Upper lobe of left lung (tissue), 6 donors: ENCODE measurements at regions not wholly inside any gene's neighbourhood (a gene's known extent, or its start where the extent isn't known, plus 50 kb on each side); places are given as distances from the start of the nearest gene placed in this dataset.
A peak's percentile ranks its signal among the peaks of the same experiment; 100 is the strongest.

Source experiments
- ATAC-seq, 2 donors: fragments of 200-7000 bp; cut with Tn5 transposase; one replicate each; pipeline ENCODE4 v1.9.1; 2022; ENCODE audit warnings: mild to moderate bottlenecking in 2 of 2, moderate library complexity in 2 of 2; ENCODE audit not compliant: low FRiP score in 2 of 2
- DNase-seq, 2 donors: peaks; one replicate each; pipeline ENCODE4 v3.0.0-alpha.2; 2019 to 2020
- H3K27ac ChIP-seq, 4 donors: fragments of 200-600 bp; sonication (generic); one replicate each; pipeline ENCODE4 v1.5.1; 2016 to 2019
- H3K27me3 ChIP-seq, 4 donors: fragments of 200-600 bp; sonication (generic); one replicate each; pipeline ENCODE4 v1.5.1; 2017 to 2019
- H3K36me3 ChIP-seq, 4 donors: fragments of 200-600 bp; sonication (generic); one replicate each; pipeline ENCODE4 v1.5.1; 2016 to 2019
- H3K4me1 ChIP-seq, 4 donors: fragments of 200-600 bp; sonication (generic); one replicate each; pipeline ENCODE4 v1.5.1; 2018 to 2019
- H3K4me3 ChIP-seq, 4 donors: fragments of 200-600 bp; sonication (generic); one replicate each; pipeline ENCODE4 v1.5.1; 2017 to 2019; ENCODE audit warnings: mild to moderate bottlenecking in 2 of 4, moderate library complexity in 1 of 4
- H3K9me3 ChIP-seq, 4 donors: fragments of 200-600 bp; sonication (generic); one replicate each; pipeline ENCODE4 v1.5.1; 2018 to 2019
- CTCF ChIP-seq, 6 experiments: fragments of 450-650 bp in 4 of 6; fragments of 200-600 bp in 2 of 6; sonication (generic) in 2 of 6; IDR thresholded peaks; one replicate each; pipeline ENCODE4 v1.5.1; 2016 to 2019; ENCODE audit warnings: antibody characterized with exemption in 6 of 6
- EP300 ChIP-seq, 4 donors: sonication (generic); formaldehyde crosslinking; IDR thresholded peaks; one replicate each; pipeline ENCODE4 v1.5.1; 2017; ENCODE audit warnings: antibody characterized with exemption in 4 of 4, control low read depth in 2 of 4
- POLR2A ChIP-seq, 4 donors: fragments of 450-650 bp; IDR thresholded peaks; one replicate each; pipeline ENCODE4 v1.5.1; 2016 to 2017; ENCODE audit warnings: antibody characterized with exemption in 4 of 4, mild to moderate bottlenecking in 2 of 4
- POLR2AphosphoS5 ChIP-seq, 2 donors: sonication (generic); formaldehyde crosslinking; IDR thresholded peaks; one replicate each; pipeline ENCODE4 v1.5.1; 2017; ENCODE audit warnings: antibody characterized with exemption in 2 of 2
- WGBS, 2 donors: methylation state at CpG; one replicate each; pipeline ENCODE4 v1.1.5; 2017 to 2018; 5-methylcytosine and 5-hydroxymethylcytosine counted together
- donor health status: DM: no; HTN: no; CAD: no; lungs with moderate emphysema.
- donor health status: DM: no; HTN: yes; CAD: no; lungs with severe emphysema.

- ATAC-seq (no peak), DNase-seq (peak in 1 of 2 donors; percentile 17)
- no peaks in the 10 kb centered on the region for H3K27me3 ChIP-seq
- no peak overlapping the region for H3K4me3 ChIP-seq
- no peak overlapping the region for H3K27ac ChIP-seq
- no peaks in the 10 kb centered on the region for H3K9me3 ChIP-seq
- 90 to 95% methylated on average over 6 of the region's 6 CpGs for WGBS, 2 donors
- no peaks in the 10 kb centered on the region for H3K4me1 ChIP-seq
- no peaks in the 10 kb centered on the region for H3K36me3 ChIP-seq
- TF ChIP-seq POLR2AphosphoS5 (IDR thresholded peaks at IDR 0.05) (no peak), CTCF (IDR thresholded peaks at IDR 0.05) (no peak), EP300 (IDR thresholded peaks at IDR 0.05) (no peak), POLR2A (IDR thresholded peaks at IDR 0.05) (no peak)
Observed at GRCh38 chr22:47327241-47327640, 564.8 kb downstream of the TBC1D22A start.

- Histone ChIP-seq H3K4me3 (no peak overlapping the region), H3K9me3 (peaks cover 0 to 12% (median 10%) of the 10 kb centered on the region in 4 donors), H3K4me1 (no peaks in the 10 kb centered on the region), H3K27ac (no peak overlapping the region), H3K27me3 (no peaks in the 10 kb centered on the region), H3K36me3 (no peaks in the 10 kb centered on the region)
- no peak for DNase-seq
- no peak for ATAC-seq
- WGBS, 2 donors = 87 to 90% methylated on average over 3 of the region's 3 CpGs
- no peak for TF ChIP-seq POLR2AphosphoS5 (IDR thresholded peaks at IDR 0.05)
- TF ChIP-seq POLR2A (IDR thresholded peaks at IDR 0.05) = no peak
- no peak for TF ChIP-seq CTCF (IDR thresholded peaks at IDR 0.05)
- TF ChIP-seq EP300 (IDR thresholded peaks at IDR 0.05) = no peak
Observed at GRCh38 chr22:47325249-47325648, 562.8 kb downstream of the TBC1D22A start.

GRCh38 chr22:47324435-47324990 lies 562.1 kb downstream of the TBC1D22A start:
- no peak for TF ChIP-seq CTCF (IDR thresholded peaks at IDR 0.05)
- no peak for TF ChIP-seq EP300 (IDR thresholded peaks at IDR 0.05)
- TF ChIP-seq POLR2A (IDR thresholded peaks at IDR 0.05) = no peak
- TF ChIP-seq POLR2AphosphoS5 (IDR thresholded peaks at IDR 0.05) = no peak
- ATAC-seq (no peak), DNase-seq (peak in 1 of 2 donors; percentile 10)
- H3K27ac ChIP-seq = no peak overlapping the region
- H3K36me3 ChIP-seq = no peaks in the 10 kb centered on the region
- no peaks in the 10 kb centered on the region for H3K4me1 ChIP-seq
- WGBS, 2 donors = 68 to 73% methylated on average over 9 to 10 of the region's 10 CpGs
- H3K4me3 ChIP-seq = no peak overlapping the region
- H3K27me3 ChIP-seq = no peaks in the 10 kb centered on the region
- peaks cover 0 to 16% (median 13%) of the 10 kb centered on the region in 4 donors for H3K9me3 ChIP-seq

GRCh38 chr22:47323518-47323917 lies 561.1 kb downstream of the TBC1D22A start:
- H3K36me3 ChIP-seq = no peaks in the 10 kb centered on the region
- TF ChIP-seq POLR2AphosphoS5 (IDR thresholded peaks at IDR 0.05) = no peak
- no peak for TF ChIP-seq EP300 (IDR thresholded peaks at IDR 0.05)
- TF ChIP-seq POLR2A (IDR thresholded peaks at IDR 0.05) = no peak
- no peak for TF ChIP-seq CTCF (IDR thresholded peaks at IDR 0.05)
- WGBS, 2 donors = 70 to 79% methylated on average over 6 of the region's 6 CpGs
- no peaks in the 10 kb centered on the region for H3K4me1 ChIP-seq
- ATAC-seq (no peak), DNase-seq (no peak)
- no peak overlapping the region for H3K4me3 ChIP-seq
- H3K9me3 ChIP-seq = peaks cover 0 to 16% (median 13%) of the 10 kb centered on the region in 4 donors
- H3K27ac ChIP-seq = no peak overlapping the region
- H3K27me3 ChIP-seq = no peaks in the 10 kb centered on the region

GRCh38 chr22:47322854-47323253 lies 560.4 kb downstream of the TBC1D22A start:
- ATAC-seq (no peak), DNase-seq (peak in 1 of 2 donors; percentile 8)
- Histone ChIP-seq H3K4me3 (no peak overlapping the region), H3K27me3 (no peaks in the 10 kb centered on the region), H3K27ac (no peak overlapping the region), H3K9me3 (peaks cover 0 to 16% (median 13%) of the 10 kb centered on the region in 4 donors), H3K36me3 (no peaks in the 10 kb centered on the region), H3K4me1 (no peaks in the 10 kb centered on the region)
- no peak for TF ChIP-seq POLR2A (IDR thresholded peaks at IDR 0.05)
- TF ChIP-seq POLR2AphosphoS5 (IDR thresholded peaks at IDR 0.05) = no peak
- TF ChIP-seq EP300 (IDR thresholded peaks at IDR 0.05) = no peak
- no peak for TF ChIP-seq CTCF (IDR thresholded peaks at IDR 0.05)
- 57 to 63% methylated on average over 7 of the region's 7 CpGs for WGBS, 2 donors
